CD1c-positive myeloid dendritic cell (primary cell): ENCODE measurements at regions not wholly inside any gene's neighbourhood (a gene's known extent, or its start where the extent isn't known, plus 50 kb on each side); places are given as distances from the start of the nearest gene placed in this dataset.
"Not testable (repeated sequence)": the region's sequence is repeated elsewhere in the genome, so short reads cannot be mapped to it uniquely, and the experiment has no call there.

Experiments
- DNase-seq: peaks from one replicate; pipeline ENCODE4 v3.0.0-alpha.2; 2016; ENCODE audit errors: extremely low spot score

GRCh38 chr2:220346919-220347318 is 719.5 kb downstream of the SLC4A3 start:
- no peak for DNase-seq

- no peak for DNase-seq
Observed at GRCh38 chr2:220347626-220348025, 720.2 kb downstream of the SLC4A3 start.

GRCh38 chr2:220348206-220348605 is 720.8 kb downstream of the SLC4A3 start:
- DNase-seq: no peak

- DNase-seq: no peak
Observed at GRCh38 chr2:220353897-220354296, 726.5 kb downstream of the SLC4A3 start.

- DNase-seq: no peak
Observed at GRCh38 chr2:220356076-220356475, 728.6 kb downstream of the SLC4A3 start.

GRCh38 chr2:220365023-220365422 is 737.6 kb downstream of the SLC4A3 start:
- no peak for DNase-seq

- DNase-seq: no peak
Observed at GRCh38 chr2:220366765-220367164, 739.3 kb downstream of the SLC4A3 start.

GRCh38 chr2:220370764-220371163 is 743.3 kb downstream of the SLC4A3 start:
- DNase-seq: no peak

GRCh38 chr2:220371211-220371610 is 743.8 kb downstream of the SLC4A3 start:
- no peak for DNase-seq

GRCh38 chr2:220373878-220374277 is 746.4 kb downstream of the SLC4A3 start:
- no peak for DNase-seq

GRCh38 chr2:220374282-220374681 is 746.9 kb downstream of the SLC4A3 start:
- no peak for DNase-seq

GRCh38 chr2:220377482-220378155 is 750.2 kb downstream of the SLC4A3 start:
- DNase-seq: no peak

- DNase-seq: not testable (repeated sequence)
Observed at GRCh38 chr2:220387758-220388157, 760.3 kb downstream of the SLC4A3 start.

GRCh38 chr2:220393711-220394110 is 766.3 kb downstream of the SLC4A3 start:
- DNase-seq: no peak

- no peak for DNase-seq
Observed at GRCh38 chr2:220394433-220394832, 767.0 kb downstream of the SLC4A3 start.

GRCh38 chr2:220396287-220396686 is 768.9 kb downstream of the SLC4A3 start:
- no peak for DNase-seq

- DNase-seq: no peak
Observed at GRCh38 chr2:220410296-220410695, 782.9 kb downstream of the SLC4A3 start.

GRCh38 chr2:220417503-220417902 is 790.1 kb downstream of the SLC4A3 start:
- DNase-seq: no peak

- no peak for DNase-seq
Observed at GRCh38 chr2:220419647-220420046, 792.2 kb downstream of the SLC4A3 start.

GRCh38 chr2:220420820-220421219 is 793.4 kb downstream of the SLC4A3 start:
- no peak for DNase-seq

GRCh38 chr2:220422676-220423075 is 795.2 kb downstream of the SLC4A3 start:
- no peak for DNase-seq

- DNase-seq: no peak
Observed at GRCh38 chr2:220424561-220424960, 797.1 kb downstream of the SLC4A3 start.

- DNase-seq: no peak
Observed at GRCh38 chr2:220432645-220433044, 805.2 kb downstream of the SLC4A3 start.

- DNase-seq: no peak
Observed at GRCh38 chr2:220433131-220433530, 805.7 kb downstream of the SLC4A3 start.
